GM23338 (cell line): ENCODE measurements at regions not wholly inside any gene's neighbourhood (a gene's known extent, or its start where the extent isn't known, plus 50 kb on each side); places are given as distances from the start of the nearest gene placed in this dataset.

Source experiments
- ATAC-seq: fragments of 200-7000 bp; cut with Tn5 transposase; 3 replicates; pipeline ENCODE4 v1.9.1; 2020
- DNase-seq: peaks from one replicate; pipeline ENCODE4 v3.0.0-alpha.2; 2015; ENCODE audit warnings: low spot score
- H2AFZ ChIP-seq: fragments of 200-600 bp; sonication (generic); 2 replicates; pipeline ENCODE4 v1.8.0; 2016; ENCODE audit warnings: antibody characterized with exemption, mild to moderate bottlenecking, moderate library complexity
- H3F3A ChIP-seq: fragments of 200-600 bp; sonication (generic); replicated peaks from 2 replicates; pipeline ENCODE4 v1.8.0; 2017; ENCODE audit warnings: antibody characterized with exemption, mixed run types, low read depth
- H3K27ac ChIP-seq: fragments of 200-600 bp; sonication (generic); 2 replicates; pipeline ENCODE4 v1.6.1; 2016; ENCODE audit warnings: low read depth
- H3K27me3 ChIP-seq: fragments of 200-600 bp; sonication (generic); 2 replicates; pipeline ENCODE4 v1.8.0; 2016; ENCODE audit warnings: mild to moderate bottlenecking, mixed run types, moderate library complexity; ENCODE audit not compliant: insufficient read depth
- H3K36me3 ChIP-seq: fragments of 200-600 bp; sonication (generic); 2 replicates; pipeline ENCODE4 v1.8.0; 2016; ENCODE audit warnings: mild to moderate bottlenecking; ENCODE audit not compliant: insufficient read depth
- H3K4me1 ChIP-seq: fragments of 200-600 bp; sonication (generic); 2 replicates; pipeline ENCODE4 v1.8.0; 2016; ENCODE audit warnings: mild to moderate bottlenecking, moderate library complexity; ENCODE audit not compliant: insufficient read depth
- H3K4me2 ChIP-seq: fragments of 200-600 bp; sonication (generic); 2 replicates; pipeline ENCODE4 v1.7.1; 2017; ENCODE audit warnings: mixed run types
- H3K4me3 ChIP-seq: fragments of 200-600 bp; sonication (generic); 2 replicates; pipeline ENCODE4 v1.6.1; 2016; ENCODE audit warnings: mixed run types
- H3K79me2 ChIP-seq: fragments of 200-600 bp; sonication (generic); replicated peaks from 2 replicates; pipeline ENCODE4 v1.8.0; 2017; ENCODE audit warnings: mild to moderate bottlenecking; ENCODE audit not compliant: insufficient read depth
- H3K9me2 ChIP-seq: fragments of 200-600 bp; sonication (generic); 2 replicates; pipeline ENCODE4 v1.8.0; 2017; ENCODE audit not compliant: insufficient read depth
- H4K20me1 ChIP-seq: fragments of 200-600 bp; sonication (generic); replicated peaks from 2 replicates; pipeline ENCODE4 v1.8.0; 2017; ENCODE audit warnings: mild to moderate bottlenecking; ENCODE audit not compliant: insufficient read depth
- H3K27ac Mint-ChIP-seq: 2 replicates; pipeline ENCODE4 v1.8.0; 2020; ENCODE audit warnings: inconsistent platforms, mild to moderate bottlenecking, moderate library complexity, mixed read lengths
- H3K27me3 Mint-ChIP-seq: 3 replicates; pipeline ENCODE4 v1.8.0; 2022; ENCODE audit warnings: low read depth, mild to moderate bottlenecking, moderate library complexity, mixed read lengths, inconsistent platforms; ENCODE audit not compliant: insufficient read depth, poor library complexity
- H3K36me3 Mint-ChIP-seq: 3 replicates; pipeline ENCODE4 v1.8.0; 2021; ENCODE audit warnings: low read depth, mild to moderate bottlenecking, inconsistent platforms, moderate library complexity, mixed read lengths
- H3K4me1 Mint-ChIP-seq: 3 replicates; pipeline ENCODE4 v1.8.0; 2020; ENCODE audit warnings: mild to moderate bottlenecking, inconsistent platforms, mixed read lengths
- H3K4me3 Mint-ChIP-seq: 3 replicates; pipeline ENCODE4 v1.8.0; 2021; ENCODE audit warnings: moderate library complexity, mild to moderate bottlenecking, inconsistent platforms, mixed read lengths
- H3K9me3 Mint-ChIP-seq: 3 replicates; pipeline ENCODE4 v1.8.0; 2020; ENCODE audit warnings: moderate library complexity, mild to moderate bottlenecking, inconsistent platforms, mixed read lengths
- CREB1 ChIP-seq: fragments of 250-450 bp; sonication (Bioruptor Pico); IDR thresholded peaks from 2 replicates; pipeline ENCODE4 v1.5.0; 2020; ENCODE audit warnings: low read depth, mild to moderate bottlenecking, moderate library complexity
- EZH2 ChIP-seq: fragments of 200-600 bp; sonication (generic); IDR thresholded peaks from one replicate; pipeline ENCODE4 v1.8.0; 2017; ENCODE audit warnings: antibody characterized with exemption, mild to moderate bottlenecking, low read depth; ENCODE audit not compliant: unreplicated experiment
- EZH2phosphoT487 ChIP-seq: fragments of 200-600 bp; sonication (generic); IDR thresholded peaks from one replicate; pipeline ENCODE4 v1.8.1; 2018; ENCODE audit warnings: antibody characterized with exemption; ENCODE audit not compliant: unreplicated experiment
- JUNB ChIP-seq: IDR thresholded peaks from one replicate; pipeline ENCODE4 v1.6.1; 2016; ENCODE audit warnings: antibody characterized with exemption; ENCODE audit not compliant: unreplicated experiment
- NANOG ChIP-seq: IDR thresholded peaks from 2 replicates; pipeline ENCODE4 v1.6.1; 2016; ENCODE audit warnings: antibody characterized with exemption, borderline replicate concordance
- POLR2AphosphoS5 ChIP-seq: IDR thresholded peaks from 2 replicates; pipeline ENCODE4 v1.6.1; 2016; ENCODE audit warnings: antibody characterized with exemption, low read depth
- TF ChIP-seq, protein P1 (sequence below), 2 experiments: fragments of 200-600 bp in 1 of 2; sonication (generic) in 1 of 2; conservative IDR thresholded peaks; 2 replicates each; pipeline versions ENCODE4 v1.5.1 to v1.6.1; 2016 to 2017; ENCODE audit warnings: antibody characterized with exemption in 2 of 2, low read depth in 2 of 2, mild to moderate bottlenecking in 2 of 2, moderate library complexity in 1 of 2
- TF ChIP-seq, protein P2 (sequence below): fragments of 250-450 bp; sonication (Bioruptor Pico); IDR thresholded peaks from 2 replicates; pipeline ENCODE4 v1.5.0; 2020; ENCODE audit warnings: mild to moderate bottlenecking, moderate library complexity

DNA sequence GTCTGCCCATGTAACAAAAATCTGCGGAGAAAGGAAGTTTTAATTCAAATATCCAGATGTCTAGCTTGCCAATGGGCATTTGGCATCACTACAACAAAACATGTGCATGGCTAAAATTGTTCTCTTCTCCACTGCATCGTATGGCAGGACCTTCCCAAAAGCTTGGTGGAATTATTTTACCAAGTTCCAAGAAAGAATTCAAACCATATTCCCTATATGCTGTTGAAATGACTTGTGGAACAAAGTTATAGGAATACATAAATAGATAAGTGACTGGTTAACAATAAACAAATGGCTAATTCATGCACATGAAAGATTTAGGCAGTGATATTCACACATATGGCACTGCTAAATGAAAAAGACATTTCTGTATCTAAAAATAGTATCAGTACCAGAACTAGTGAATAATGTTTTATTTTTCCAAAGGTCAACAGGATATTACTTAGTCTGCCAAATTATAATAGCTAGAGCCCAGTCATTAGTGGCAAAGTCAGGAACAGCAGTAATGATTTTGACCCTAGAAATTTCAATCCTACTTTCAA is 425.4 kb upstream of the VRK2 start (continued):
- TF ChIP-seq, protein P1, sequence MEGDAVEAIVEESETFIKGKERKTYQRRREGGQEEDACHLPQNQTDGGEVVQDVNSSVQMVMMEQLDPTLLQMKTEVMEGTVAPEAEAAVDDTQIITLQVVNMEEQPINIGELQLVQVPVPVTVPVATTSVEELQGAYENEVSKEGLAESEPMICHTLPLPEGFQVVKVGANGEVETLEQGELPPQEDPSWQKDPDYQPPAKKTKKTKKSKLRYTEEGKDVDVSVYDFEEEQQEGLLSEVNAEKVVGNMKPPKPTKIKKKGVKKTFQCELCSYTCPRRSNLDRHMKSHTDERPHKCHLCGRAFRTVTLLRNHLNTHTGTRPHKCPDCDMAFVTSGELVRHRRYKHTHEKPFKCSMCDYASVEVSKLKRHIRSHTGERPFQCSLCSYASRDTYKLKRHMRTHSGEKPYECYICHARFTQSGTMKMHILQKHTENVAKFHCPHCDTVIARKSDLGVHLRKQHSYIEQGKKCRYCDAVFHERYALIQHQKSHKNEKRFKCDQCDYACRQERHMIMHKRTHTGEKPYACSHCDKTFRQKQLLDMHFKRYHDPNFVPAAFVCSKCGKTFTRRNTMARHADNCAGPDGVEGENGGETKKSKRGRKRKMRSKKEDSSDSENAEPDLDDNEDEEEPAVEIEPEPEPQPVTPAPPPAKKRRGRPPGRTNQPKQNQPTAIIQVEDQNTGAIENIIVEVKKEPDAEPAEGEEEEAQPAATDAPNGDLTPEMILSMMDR (conservative IDR thresholded peaks at IDR 0.05; ENCODE audit: low read depth in 2 of 2), result no peak
- TF ChIP-seq POLR2AphosphoS5, result no peak

DNA sequence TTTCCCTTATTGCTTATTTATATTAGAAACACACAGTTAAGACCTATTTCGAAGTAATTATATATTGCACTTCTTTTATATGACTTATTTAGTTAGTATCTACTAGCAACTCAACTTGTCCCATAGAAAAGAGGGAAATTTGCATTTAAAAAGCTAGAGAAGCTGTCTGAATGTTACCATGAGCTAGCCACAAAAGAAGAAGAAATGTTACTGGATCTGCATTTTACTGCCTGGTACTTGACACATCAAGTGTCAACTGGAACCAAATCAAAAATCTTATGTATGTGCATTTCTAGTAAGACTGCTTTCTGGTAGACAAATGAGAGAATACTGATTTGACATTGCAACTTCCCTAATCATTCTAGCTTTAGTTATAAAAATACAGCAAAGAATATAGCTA is 424.6 kb upstream of the VRK2 start:
- no peak overlapping the region; the same call in 1 of the 2 replicates for H3K27ac Mint-ChIP-seq
- Histone ChIP-seq H3K36me3 (no peaks in the 10 kb centered on the region), H3K4me2 (no peak overlapping the region), H3F3A (no peaks in the 10 kb centered on the region), H4K20me1 (no peaks in the 10 kb centered on the region), H3K79me2 (no peaks in the 10 kb centered on the region), H2AFZ (no peak overlapping the region), H3K4me1 (peaks cover 17% of the 10 kb centered on the region), H3K27me3 (no peaks in the 10 kb centered on the region), H3K9me2 (no peaks in the 10 kb centered on the region), H3K4me3 (no peak overlapping the region), H3K27ac (no peak overlapping the region)
- TF ChIP-seq NANOG (peak; percentile 39; the same call in 1 of the 2 replicates), POLR2AphosphoS5 (no peak), EZH2 (no peak), JUNB (no peak)
- peak; percentile 50 for ATAC-seq
- no peaks in the 10 kb centered on the region for H3K9me3 Mint-ChIP-seq
- peak; percentile 57 for DNase-seq
- H3K4me3 Mint-ChIP-seq, result no peak overlapping the region
- no peaks in the 10 kb centered on the region for H3K27me3 Mint-ChIP-seq
- peaks cover 22% of the 10 kb centered on the region for H3K4me1 Mint-ChIP-seq
- H3K36me3 Mint-ChIP-seq, result no peaks in the 10 kb centered on the region

DNA sequence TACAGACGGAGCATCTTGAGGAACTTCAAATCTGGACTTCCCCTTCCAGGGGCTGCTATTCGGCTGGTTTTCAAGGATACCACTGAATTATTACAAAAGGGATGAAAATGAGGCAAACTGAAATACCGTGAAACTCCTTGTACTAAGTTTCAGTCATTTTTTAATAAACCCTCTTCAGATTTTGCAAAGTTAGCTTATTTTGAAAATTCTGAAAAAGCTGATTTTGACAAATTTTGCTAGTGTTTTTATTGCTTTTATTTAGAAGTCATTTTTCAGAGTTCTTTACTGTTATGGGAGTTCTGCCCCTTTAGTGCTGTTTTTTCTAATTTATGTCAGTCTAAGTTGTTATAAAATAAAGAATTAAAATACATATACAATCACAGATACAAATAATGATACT is 390.4 kb upstream of the VRK2 start:
- Histone ChIP-seq H3K4me1 (no peaks in the 10 kb centered on the region), H3K79me2 (no peaks in the 10 kb centered on the region), H3K36me3 (no peaks in the 10 kb centered on the region; the same call in 1 of the 2 replicates), H3K9me2 (0 out of 2 replicates have a peak, but pooled peaks cover 3% of the 10 kb centered on the region), H3F3A (no peaks in the 10 kb centered on the region), H3K27me3 (no peaks in the 10 kb centered on the region), H2AFZ (no peak overlapping the region), H3K4me2 (no peak overlapping the region), H3K27ac (no peak overlapping the region), H3K4me3 (no peak overlapping the region), H4K20me1 (0 out of 2 replicates have a peak, but pooled peaks cover 2% of the 10 kb centered on the region)
- no peaks in the 10 kb centered on the region for H3K27me3 Mint-ChIP-seq
- no peak overlapping the region for H3K27ac Mint-ChIP-seq
- no peak for DNase-seq
- H3K36me3 Mint-ChIP-seq, result peaks cover 16% of the 10 kb centered on the region
- no peak for ATAC-seq
- H3K4me1 Mint-ChIP-seq, result no peaks in the 10 kb centered on the region
- H3K9me3 Mint-ChIP-seq, result peaks cover 18% of the 10 kb centered on the region
- no peak overlapping the region for H3K4me3 Mint-ChIP-seq
- TF ChIP-seq NANOG (no peak), POLR2AphosphoS5 (no peak), CREB1 (no peak), EZH2phosphoT487 (no peak)
- TF ChIP-seq, protein P2, sequence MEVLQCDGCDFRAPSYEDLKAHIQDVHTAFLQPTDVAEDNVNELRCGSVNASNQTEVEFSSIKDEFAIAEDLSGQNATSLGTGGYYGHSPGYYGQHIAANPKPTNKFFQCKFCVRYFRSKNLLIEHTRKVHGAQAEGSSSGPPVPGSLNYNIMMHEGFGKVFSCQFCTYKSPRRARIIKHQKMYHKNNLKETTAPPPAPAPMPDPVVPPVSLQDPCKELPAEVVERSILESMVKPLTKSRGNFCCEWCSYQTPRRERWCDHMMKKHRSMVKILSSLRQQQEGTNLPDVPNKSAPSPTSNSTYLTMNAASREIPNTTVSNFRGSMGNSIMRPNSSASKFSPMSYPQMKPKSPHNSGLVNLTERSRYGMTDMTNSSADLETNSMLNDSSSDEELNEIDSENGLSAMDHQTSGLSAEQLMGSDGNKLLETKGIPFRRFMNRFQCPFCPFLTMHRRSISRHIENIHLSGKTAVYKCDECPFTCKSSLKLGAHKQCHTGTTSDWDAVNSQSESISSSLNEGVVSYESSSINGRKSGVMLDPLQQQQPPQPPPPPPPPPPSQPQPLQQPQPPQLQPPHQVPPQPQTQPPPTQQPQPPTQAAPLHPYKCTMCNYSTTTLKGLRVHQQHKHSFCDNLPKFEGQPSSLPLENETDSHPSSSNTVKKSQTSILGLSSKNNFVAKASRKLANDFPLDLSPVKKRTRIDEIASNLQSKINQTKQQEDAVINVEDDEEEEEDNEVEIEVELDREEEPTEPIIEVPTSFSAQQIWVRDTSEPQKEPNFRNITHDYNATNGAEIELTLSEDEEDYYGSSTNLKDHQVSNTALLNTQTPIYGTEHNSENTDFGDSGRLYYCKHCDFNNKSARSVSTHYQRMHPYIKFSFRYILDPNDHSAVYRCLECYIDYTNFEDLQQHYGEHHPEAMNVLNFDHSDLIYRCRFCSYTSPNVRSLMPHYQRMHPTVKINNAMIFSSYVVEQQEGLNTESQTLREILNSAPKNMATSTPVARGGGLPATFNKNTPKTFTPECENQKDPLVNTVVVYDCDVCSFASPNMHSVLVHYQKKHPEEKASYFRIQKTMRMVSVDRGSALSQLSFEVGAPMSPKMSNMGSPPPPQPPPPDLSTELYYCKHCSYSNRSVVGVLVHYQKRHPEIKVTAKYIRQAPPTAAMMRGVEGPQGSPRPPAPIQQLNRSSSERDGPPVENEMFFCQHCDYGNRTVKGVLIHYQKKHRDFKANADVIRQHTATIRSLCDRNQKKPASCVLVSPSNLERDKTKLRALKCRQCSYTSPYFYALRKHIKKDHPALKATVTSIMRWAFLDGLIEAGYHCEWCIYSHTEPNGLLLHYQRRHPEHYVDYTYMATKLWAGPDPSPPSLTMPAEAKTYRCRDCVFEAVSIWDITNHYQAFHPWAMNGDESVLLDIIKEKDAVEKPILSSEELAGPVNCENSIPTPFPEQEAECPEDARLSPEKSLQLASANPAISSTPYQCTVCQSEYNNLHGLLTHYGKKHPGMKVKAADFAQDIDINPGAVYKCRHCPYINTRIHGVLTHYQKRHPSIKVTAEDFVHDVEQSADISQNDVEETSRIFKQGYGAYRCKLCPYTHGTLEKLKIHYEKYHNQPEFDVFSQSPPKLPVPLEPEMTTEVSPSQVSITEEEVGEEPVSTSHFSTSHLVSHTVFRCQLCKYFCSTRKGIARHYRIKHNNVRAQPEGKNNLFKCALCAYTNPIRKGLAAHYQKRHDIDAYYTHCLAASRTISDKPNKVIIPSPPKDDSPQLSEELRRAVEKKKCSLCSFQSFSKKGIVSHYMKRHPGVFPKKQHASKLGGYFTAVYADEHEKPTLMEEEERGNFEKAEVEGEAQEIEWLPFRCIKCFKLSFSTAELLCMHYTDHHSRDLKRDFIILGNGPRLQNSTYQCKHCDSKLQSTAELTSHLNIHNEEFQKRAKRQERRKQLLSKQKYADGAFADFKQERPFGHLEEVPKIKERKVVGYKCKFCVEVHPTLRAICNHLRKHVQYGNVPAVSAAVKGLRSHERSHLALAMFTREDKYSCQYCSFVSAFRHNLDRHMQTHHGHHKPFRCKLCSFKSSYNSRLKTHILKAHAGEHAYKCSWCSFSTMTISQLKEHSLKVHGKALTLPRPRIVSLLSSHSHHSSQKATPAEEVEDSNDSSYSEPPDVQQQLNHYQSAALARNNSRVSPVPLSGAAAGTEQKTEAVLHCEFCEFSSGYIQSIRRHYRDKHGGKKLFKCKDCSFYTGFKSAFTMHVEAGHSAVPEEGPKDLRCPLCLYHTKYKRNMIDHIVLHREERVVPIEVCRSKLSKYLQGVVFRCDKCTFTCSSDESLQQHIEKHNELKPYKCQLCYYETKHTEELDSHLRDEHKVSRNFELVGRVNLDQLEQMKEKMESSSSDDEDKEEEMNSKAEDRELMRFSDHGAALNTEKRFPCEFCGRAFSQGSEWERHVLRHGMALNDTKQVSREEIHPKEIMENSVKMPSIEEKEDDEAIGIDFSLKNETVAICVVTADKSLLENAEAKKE, result no peak
- TF ChIP-seq, protein P1 (conservative IDR thresholded peaks at IDR 0.05; ENCODE audit: low read depth in 2 of 2), result no peak
